ENCODE measurements at regions not wholly inside any gene's neighbourhood (a gene's known extent, or its start where the extent isn't known, plus 50 kb on each side); places are given as distances from the start of the nearest gene placed in this dataset.

DNA sequence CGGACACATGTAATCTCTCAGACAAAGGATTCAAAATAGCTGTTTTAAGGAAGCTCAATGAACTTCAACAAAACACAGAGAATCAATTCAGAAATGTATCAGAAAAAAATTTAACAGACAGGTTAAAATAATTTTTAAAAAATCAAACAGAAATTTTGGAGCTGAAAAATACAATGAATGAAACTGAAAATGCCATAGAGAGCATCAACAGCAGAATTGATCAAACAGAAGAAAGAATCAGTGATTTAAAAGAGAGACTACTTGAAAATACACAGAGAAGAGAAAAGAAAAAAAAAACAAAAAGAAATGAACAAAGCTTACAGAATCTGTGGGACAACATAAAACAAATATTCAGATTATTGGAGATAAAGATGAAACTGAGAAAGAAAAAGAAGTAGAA, 118.8 kb upstream of the GYPA start:
- no peak for DNase-seq
- H3K4me3 ChIP-seq, result no peak overlapping the region
- intact Hi-C loops (cut with micrococcal nuclease; ENCODE audit: unreplicated experiment), result no loop called here
- H3K36me3 ChIP-seq (ENCODE audit: low read depth), result no peaks in the 10 kb centered on the region
- H3K9me2 ChIP-seq (ENCODE audit: insufficient read depth), result no peaks in the 10 kb centered on the region
- BruUV-seq (replicated peaks), result no TSS peak
- H3K4me2 ChIP-seq, result no peak overlapping the region
- no peaks in the 10 kb centered on the region for H3K4me1 ChIP-seq (replicated peaks; ENCODE audit: insufficient read depth)
- H3K27me3 ChIP-seq (ENCODE audit: insufficient read depth, low read depth), result no peaks in the 10 kb centered on the region
- H2AFZ ChIP-seq, result no peak overlapping the region
- no peaks in the 10 kb centered on the region for H3K9me3 ChIP-seq (ENCODE audit: insufficient read depth, low read depth)
- H4K20me1 ChIP-seq (ENCODE audit: insufficient read depth), result no peaks in the 10 kb centered on the region
- no peaks in the 10 kb centered on the region for H3F3A ChIP-seq (ENCODE audit: insufficient read depth, low read depth)
- ChIA-PET POLR2A (ENCODE audit: unreplicated experiment) (no interaction called here), CTCF (no interaction called here)
- no peak overlapping the region for H3K27ac ChIP-seq
- no peaks in the 10 kb centered on the region for H3K79me2 ChIP-seq (ENCODE audit: low read depth)
- TF ChIP-seq, protein P1, sequence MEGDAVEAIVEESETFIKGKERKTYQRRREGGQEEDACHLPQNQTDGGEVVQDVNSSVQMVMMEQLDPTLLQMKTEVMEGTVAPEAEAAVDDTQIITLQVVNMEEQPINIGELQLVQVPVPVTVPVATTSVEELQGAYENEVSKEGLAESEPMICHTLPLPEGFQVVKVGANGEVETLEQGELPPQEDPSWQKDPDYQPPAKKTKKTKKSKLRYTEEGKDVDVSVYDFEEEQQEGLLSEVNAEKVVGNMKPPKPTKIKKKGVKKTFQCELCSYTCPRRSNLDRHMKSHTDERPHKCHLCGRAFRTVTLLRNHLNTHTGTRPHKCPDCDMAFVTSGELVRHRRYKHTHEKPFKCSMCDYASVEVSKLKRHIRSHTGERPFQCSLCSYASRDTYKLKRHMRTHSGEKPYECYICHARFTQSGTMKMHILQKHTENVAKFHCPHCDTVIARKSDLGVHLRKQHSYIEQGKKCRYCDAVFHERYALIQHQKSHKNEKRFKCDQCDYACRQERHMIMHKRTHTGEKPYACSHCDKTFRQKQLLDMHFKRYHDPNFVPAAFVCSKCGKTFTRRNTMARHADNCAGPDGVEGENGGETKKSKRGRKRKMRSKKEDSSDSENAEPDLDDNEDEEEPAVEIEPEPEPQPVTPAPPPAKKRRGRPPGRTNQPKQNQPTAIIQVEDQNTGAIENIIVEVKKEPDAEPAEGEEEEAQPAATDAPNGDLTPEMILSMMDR (conservative IDR thresholded peaks at IDR 0.05), result no peak
- no peak for TF ChIP-seq EZH2 (IDR thresholded peaks at IDR 0.05; ENCODE audit: low read depth)

DNA sequence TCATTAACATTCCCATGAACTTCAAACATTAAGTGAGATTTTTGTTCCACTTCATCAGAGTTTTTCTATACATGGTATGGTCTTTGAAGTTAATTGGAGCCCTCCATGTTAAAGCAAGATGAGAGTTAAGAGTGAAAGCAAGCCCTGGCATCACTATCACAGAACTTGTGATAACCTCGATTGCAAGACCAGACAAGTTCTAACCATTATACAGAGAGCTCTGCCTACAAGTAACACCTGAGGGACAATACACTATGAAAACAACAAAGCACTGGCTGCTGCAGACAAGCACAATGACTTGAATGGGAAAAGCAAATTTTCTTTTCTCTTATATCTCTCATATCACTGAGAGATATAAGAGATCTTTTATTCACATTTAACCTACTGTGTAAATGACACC, 126.6 kb upstream of the GYPA start:
- POLR2A ChIA-PET (ENCODE audit: unreplicated experiment), result no interaction called here
- H3K4me2 ChIP-seq, result no peak overlapping the region
- BruUV-seq (replicated peaks), result no TSS peak
- no peak overlapping the region for H2AFZ ChIP-seq
- H3K9me3 ChIP-seq (ENCODE audit: insufficient read depth, low read depth), result no peaks in the 10 kb centered on the region
- H3K9me2 ChIP-seq (ENCODE audit: insufficient read depth), result no peaks in the 10 kb centered on the region
- H3K79me2 ChIP-seq (ENCODE audit: low read depth), result no peaks in the 10 kb centered on the region
- H3F3A ChIP-seq (ENCODE audit: insufficient read depth, low read depth), result no peaks in the 10 kb centered on the region
- no peaks in the 10 kb centered on the region for H3K36me3 ChIP-seq (ENCODE audit: low read depth)
- no peak overlapping the region for H3K27ac ChIP-seq
- DNase-seq, result no peak
- no peaks in the 10 kb centered on the region for H3K4me1 ChIP-seq (replicated peaks; ENCODE audit: insufficient read depth)
- intact Hi-C loops (cut with micrococcal nuclease; ENCODE audit: unreplicated experiment), result no loop called here
- CTCF ChIA-PET, result no interaction called here
- H3K4me3 ChIP-seq, result no peak overlapping the region
- no peaks in the 10 kb centered on the region for H3K27me3 ChIP-seq (ENCODE audit: insufficient read depth, low read depth)
- TF ChIP-seq, protein P1 (conservative IDR thresholded peaks at IDR 0.05), result no peak
- TF ChIP-seq EZH2 (IDR thresholded peaks at IDR 0.05; ENCODE audit: low read depth), result no peak
- H4K20me1 ChIP-seq (ENCODE audit: insufficient read depth), result no peaks in the 10 kb centered on the region

DNA sequence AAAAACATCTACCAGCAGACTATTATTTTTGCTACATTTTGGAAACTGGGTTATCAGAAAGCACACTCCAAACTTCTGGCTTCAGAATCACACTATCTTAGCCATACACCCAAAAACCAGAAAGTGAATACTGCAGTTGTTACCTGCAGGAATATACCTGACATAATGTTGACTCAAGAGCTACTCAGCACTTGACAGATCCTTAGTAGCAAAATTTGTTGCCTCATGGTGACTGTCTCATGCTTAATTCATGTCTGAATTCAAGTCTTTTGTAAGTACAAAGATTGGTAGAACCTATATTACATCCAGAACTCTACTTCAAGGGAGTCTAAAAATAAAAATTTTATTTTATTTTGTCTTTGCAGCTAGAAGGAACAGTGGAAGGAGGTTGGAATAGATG, 140.2 kb upstream of the GYPA start:
- no peak for DNase-seq
- ChIA-PET CTCF (no interaction called here), POLR2A (ENCODE audit: unreplicated experiment) (no interaction called here)
- no peaks in the 10 kb centered on the region for H3F3A ChIP-seq (ENCODE audit: insufficient read depth, low read depth)
- no peaks in the 10 kb centered on the region for H3K9me3 ChIP-seq (ENCODE audit: insufficient read depth, low read depth)
- H3K27me3 ChIP-seq (ENCODE audit: insufficient read depth, low read depth), result no peaks in the 10 kb centered on the region
- intact Hi-C loops (cut with micrococcal nuclease; ENCODE audit: unreplicated experiment), result no loop called here
- BruUV-seq (replicated peaks), result no TSS peak
- no peaks in the 10 kb centered on the region for H3K4me1 ChIP-seq (replicated peaks; ENCODE audit: insufficient read depth)
- H2AFZ ChIP-seq, result no peak overlapping the region
- H4K20me1 ChIP-seq (ENCODE audit: insufficient read depth), result no peaks in the 10 kb centered on the region
- TF ChIP-seq, protein P1 (conservative IDR thresholded peaks at IDR 0.05), result no peak
- no peak for TF ChIP-seq EZH2 (IDR thresholded peaks at IDR 0.05; ENCODE audit: low read depth)
- no peaks in the 10 kb centered on the region for H3K79me2 ChIP-seq (ENCODE audit: low read depth)
- H3K36me3 ChIP-seq (ENCODE audit: low read depth), result no peaks in the 10 kb centered on the region
- no peak overlapping the region for H3K4me3 ChIP-seq
- no peak overlapping the region for H3K27ac ChIP-seq
- no peaks in the 10 kb centered on the region for H3K9me2 ChIP-seq (ENCODE audit: insufficient read depth)
- no peak overlapping the region for H3K4me2 ChIP-seq
